ENCODE measurements at regions not wholly inside any gene's neighbourhood (a gene's known extent, or its start where the extent isn't known, plus 50 kb on each side); places are given as distances from the start of the nearest gene placed in this dataset.
"Not testable (repeated sequence)": the region's sequence is repeated elsewhere in the genome, so short reads cannot be mapped to it uniquely, and the experiment has no call there.

DNA sequence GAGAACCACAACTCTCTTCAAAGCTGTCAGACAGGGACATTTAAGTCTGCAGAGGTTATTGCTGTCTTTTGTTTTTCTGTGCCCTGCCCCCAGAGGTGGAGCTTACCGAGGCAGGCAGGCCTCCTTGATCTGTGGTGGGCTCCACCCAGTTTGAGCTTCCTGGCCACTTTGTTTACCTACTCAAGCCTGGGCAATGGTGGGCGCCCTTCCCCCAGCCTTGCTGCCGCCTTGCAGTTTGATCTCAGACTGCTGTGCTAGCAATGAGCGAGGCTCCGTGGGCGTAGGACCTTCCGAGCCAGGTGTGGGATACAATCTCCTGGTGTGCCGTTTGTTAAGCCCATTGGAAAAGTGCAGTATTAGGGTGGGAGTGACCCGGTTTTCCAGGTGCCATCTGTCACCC is 822.1 kb downstream of the KCNMA1 start:
- TF ChIP-seq USF2 (IDR thresholded peaks at IDR 0.05; ENCODE audit: low read depth, low read length); MAZ (IDR thresholded peaks at IDR 0.05; ENCODE audit: borderline replicate concordance, low read depth, low read length): not testable (repeated sequence)
- TF ChIP-seq, protein P1, sequence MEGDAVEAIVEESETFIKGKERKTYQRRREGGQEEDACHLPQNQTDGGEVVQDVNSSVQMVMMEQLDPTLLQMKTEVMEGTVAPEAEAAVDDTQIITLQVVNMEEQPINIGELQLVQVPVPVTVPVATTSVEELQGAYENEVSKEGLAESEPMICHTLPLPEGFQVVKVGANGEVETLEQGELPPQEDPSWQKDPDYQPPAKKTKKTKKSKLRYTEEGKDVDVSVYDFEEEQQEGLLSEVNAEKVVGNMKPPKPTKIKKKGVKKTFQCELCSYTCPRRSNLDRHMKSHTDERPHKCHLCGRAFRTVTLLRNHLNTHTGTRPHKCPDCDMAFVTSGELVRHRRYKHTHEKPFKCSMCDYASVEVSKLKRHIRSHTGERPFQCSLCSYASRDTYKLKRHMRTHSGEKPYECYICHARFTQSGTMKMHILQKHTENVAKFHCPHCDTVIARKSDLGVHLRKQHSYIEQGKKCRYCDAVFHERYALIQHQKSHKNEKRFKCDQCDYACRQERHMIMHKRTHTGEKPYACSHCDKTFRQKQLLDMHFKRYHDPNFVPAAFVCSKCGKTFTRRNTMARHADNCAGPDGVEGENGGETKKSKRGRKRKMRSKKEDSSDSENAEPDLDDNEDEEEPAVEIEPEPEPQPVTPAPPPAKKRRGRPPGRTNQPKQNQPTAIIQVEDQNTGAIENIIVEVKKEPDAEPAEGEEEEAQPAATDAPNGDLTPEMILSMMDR (conservative IDR thresholded peaks at IDR 0.05; ENCODE audit: low read depth, low read length) = not testable (repeated sequence)
